BJ (cell line): ENCODE measurements at regions not wholly inside any gene's neighbourhood (a gene's known extent, or its start where the extent isn't known, plus 50 kb on each side); places are given as distances from the start of the nearest gene placed in this dataset.

ENCODE experiments used
- CTCF ChIA-PET: fragments of 350-600 bp; formaldehyde crosslinking; extraction: SDS; loops from one replicate; lab custom pipeline; 2021; ENCODE audit warnings: antibody characterized with exemption, inconsistent platforms; lab: Yijun Ruan, JAX
- POLR2A ChIA-PET: fragments of 300-600 bp; sonication (Branson Sonifier 250); formaldehyde crosslinking; extraction: SDS; loops from one replicate; lab custom pipeline; 2021; ENCODE audit warnings: antibody characterized with exemption; lab: Charles Lee
- DNase-seq: peaks from one replicate; pipeline ENCODE4 v3.0.0-alpha.2; 2011; ENCODE audit warnings: low read depth
- H3K27me3 ChIP-seq: 2 replicates; pipeline ENCODE4 v1.6.0; 2011; ENCODE audit warnings: low read length; ENCODE audit not compliant: control insufficient read depth, insufficient read depth
- H3K36me3 ChIP-seq: 2 replicates; pipeline ENCODE4 v1.5.1; 2011; ENCODE audit warnings: low read length; ENCODE audit not compliant: control insufficient read depth, insufficient read depth
- H3K4me3 ChIP-seq: 2 replicates; pipeline ENCODE4 v1.5.1; 2011; ENCODE audit warnings: low read depth, mild to moderate bottlenecking, control low read depth, low read length
- TF ChIP-seq, protein P1 (sequence below): IDR thresholded peaks from 2 replicates; pipeline ENCODE4 v1.5.1; 2011; ENCODE audit warnings: low read depth, mild to moderate bottlenecking, control low read depth, inconsistent platforms, low read length, moderate library complexity; ENCODE audit not compliant: insufficient read depth

DNA sequence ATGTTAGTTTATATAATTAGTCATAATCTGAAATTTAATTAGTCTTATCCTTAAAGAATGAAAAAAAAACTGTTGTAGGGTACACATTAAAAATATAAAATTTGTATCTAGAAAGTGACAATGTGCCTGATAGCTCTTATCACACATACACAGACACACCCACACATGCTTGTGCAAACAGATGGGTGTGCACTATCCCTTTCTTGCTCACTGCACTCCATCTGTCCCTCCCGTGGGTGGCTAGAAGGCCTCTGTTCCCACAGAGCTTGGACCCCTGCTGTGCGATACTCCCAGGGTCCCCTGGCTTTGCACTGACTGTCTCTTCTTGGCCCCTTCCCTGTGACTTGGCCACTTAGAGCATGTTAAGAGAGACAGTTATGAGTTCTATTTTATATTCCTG is 123.9 kb upstream of the ACKR3 start:
- POLR2A ChIA-PET, result no interaction called here
- Histone ChIP-seq H3K27me3 (no peaks in the 10 kb centered on the region), H3K4me3 (no peak overlapping the region), H3K36me3 (no peaks in the 10 kb centered on the region)
- CTCF ChIA-PET, result no interaction called here
- TF ChIP-seq, protein P1, sequence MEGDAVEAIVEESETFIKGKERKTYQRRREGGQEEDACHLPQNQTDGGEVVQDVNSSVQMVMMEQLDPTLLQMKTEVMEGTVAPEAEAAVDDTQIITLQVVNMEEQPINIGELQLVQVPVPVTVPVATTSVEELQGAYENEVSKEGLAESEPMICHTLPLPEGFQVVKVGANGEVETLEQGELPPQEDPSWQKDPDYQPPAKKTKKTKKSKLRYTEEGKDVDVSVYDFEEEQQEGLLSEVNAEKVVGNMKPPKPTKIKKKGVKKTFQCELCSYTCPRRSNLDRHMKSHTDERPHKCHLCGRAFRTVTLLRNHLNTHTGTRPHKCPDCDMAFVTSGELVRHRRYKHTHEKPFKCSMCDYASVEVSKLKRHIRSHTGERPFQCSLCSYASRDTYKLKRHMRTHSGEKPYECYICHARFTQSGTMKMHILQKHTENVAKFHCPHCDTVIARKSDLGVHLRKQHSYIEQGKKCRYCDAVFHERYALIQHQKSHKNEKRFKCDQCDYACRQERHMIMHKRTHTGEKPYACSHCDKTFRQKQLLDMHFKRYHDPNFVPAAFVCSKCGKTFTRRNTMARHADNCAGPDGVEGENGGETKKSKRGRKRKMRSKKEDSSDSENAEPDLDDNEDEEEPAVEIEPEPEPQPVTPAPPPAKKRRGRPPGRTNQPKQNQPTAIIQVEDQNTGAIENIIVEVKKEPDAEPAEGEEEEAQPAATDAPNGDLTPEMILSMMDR, result no peak
- DNase-seq, result no peak

DNA sequence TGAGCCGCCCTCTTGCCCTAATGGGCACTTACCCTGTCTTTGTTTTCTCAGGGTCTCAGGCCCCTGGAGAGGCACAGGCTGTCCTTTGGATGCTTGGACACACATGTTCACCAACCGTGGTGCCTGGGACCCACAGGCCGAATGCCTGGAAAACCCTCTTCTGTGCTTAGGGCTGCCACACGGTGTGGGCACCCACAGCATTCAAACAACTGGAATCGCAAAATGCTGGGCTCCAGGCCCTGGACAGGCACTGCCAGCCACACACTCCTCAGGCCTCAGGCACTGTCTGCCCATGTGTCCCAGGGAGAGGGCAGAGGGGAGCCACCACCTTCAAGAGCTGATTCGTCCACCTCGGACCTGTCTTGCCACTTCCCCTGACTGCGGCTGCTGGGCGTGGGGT is 123.1 kb upstream of the ACKR3 start:
- no peaks in the 10 kb centered on the region for H3K36me3 ChIP-seq
- POLR2A ChIA-PET, result no interaction called here
- no peak overlapping the region for H3K4me3 ChIP-seq
- DNase-seq, result no peak
- CTCF ChIA-PET, result interaction anchor here (0.7 kb wide), 1 partner anchor 1216 kb away, joined by 3 read pairs; no protein-coding TSS in a partner anchor
- TF ChIP-seq, protein P1, result no peak
- no peaks in the 10 kb centered on the region for H3K27me3 ChIP-seq

DNA sequence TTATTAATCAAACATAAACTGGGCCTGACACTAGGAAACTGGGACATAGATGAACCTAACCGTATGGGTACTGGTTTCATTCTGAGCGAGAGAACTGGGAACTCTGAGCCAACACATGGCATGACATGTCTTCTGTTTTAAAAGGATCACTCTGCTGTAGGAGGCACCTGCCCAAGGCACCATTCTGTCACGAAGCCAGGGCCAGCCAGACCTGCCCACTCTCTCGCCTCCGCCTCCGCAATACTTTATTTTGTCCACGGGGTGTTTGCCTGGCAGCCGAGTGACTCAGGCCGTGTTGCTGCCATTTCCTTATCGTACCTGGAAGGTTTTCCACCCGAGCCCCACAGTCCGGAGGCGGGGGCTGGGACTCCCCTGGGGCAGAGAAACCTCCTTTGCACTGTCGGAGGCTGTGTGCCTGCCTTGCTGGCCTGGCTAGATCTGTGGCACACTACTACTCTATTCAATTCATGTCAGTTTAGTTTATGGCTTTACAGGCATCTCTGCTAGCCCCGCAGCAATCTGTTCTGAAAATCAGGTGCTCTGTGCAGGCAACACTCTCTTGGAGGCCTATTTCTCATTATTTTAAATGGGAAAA is 120.4 kb upstream of the ACKR3 start:
- Histone ChIP-seq H3K36me3 (no peaks in the 10 kb centered on the region), H3K4me3 (no peak overlapping the region), H3K27me3 (no peaks in the 10 kb centered on the region)
- ChIA-PET POLR2A (no interaction called here), CTCF (no interaction called here)
- TF ChIP-seq, protein P1, result no peak
- DNase-seq, result no peak

GRCh38 chr2:236452238-236452637 is 117.4 kb upstream of the ACKR3 start:
- no peaks in the 10 kb centered on the region for H3K36me3 ChIP-seq
- DNase-seq, result no peak
- ChIA-PET POLR2A (no interaction called here), CTCF (no interaction called here)
- TF ChIP-seq, protein P1, result no peak
- no peak overlapping the region for H3K4me3 ChIP-seq
- no peaks in the 10 kb centered on the region for H3K27me3 ChIP-seq

GRCh38 chr2:236454076-236454475 is 115.5 kb upstream of the ACKR3 start:
- TF ChIP-seq, protein P1, result no peak
- CTCF ChIA-PET, result interaction anchor here (1.5 kb wide), 1 partner anchor 608 kb away, joined by 4 read pairs; no protein-coding TSS in a partner anchor
- DNase-seq, result no peak
- POLR2A ChIA-PET, result no interaction called here
- no peak overlapping the region for H3K4me3 ChIP-seq
- H3K27me3 ChIP-seq, result no peaks in the 10 kb centered on the region
- no peaks in the 10 kb centered on the region for H3K36me3 ChIP-seq
